ENCODE measurements at regions not wholly inside any gene's neighbourhood (a gene's known extent, or its start where the extent isn't known, plus 50 kb on each side); places are given as distances from the start of the nearest gene placed in this dataset.
"Not testable (repeated sequence)": the region's sequence is repeated elsewhere in the genome, so short reads cannot be mapped to it uniquely, and the experiment has no call there.

DNA sequence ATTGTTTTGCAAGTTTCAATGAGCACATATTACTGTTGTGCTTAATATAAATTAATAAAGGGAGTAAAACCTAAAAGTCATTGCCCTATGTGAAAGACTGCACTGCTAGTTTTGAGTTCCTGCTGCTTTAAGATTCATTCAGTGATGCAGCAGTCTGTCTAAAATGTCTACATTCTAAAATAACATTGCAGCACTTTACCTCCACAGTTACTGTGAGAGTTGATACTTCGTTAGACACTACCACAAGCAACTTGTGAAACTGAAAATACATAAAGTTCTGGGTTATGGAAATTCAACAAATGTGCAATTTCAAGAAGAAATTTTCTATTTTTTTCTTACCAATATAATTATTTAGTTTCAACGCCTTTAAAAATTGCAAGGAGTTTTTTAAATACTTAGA is 1175.2 kb upstream of the DIAPH2 start:
- Histone ChIP-seq H3K27ac (ENCODE audit: low read depth in 1 of 3, low read length in 2 of 3) (no peak overlapping the region), H3K4me3 (ENCODE audit: low read depth in 1 of 3, low read length in 3 of 3) (no peak overlapping the region), H3K27me3 (ENCODE audit: control insufficient read depth in 3 of 3, insufficient read depth in 3 of 3, low read length in 3 of 3) (no peaks in the 10 kb centered on the region), H3K36me3 (ENCODE audit: control insufficient read depth in 3 of 3, insufficient read depth in 2 of 3, low read depth in 1 of 3, low read length in 3 of 3) (no peaks in the 10 kb centered on the region), H3K4me1 (ENCODE audit: control insufficient read depth in 3 of 3, insufficient read depth in 2 of 3, low read depth in 1 of 3, low read length in 2 of 3) (no peaks in the 10 kb centered on the region), H3K9me3 (ENCODE audit: control insufficient read depth in 2 of 2, insufficient read depth in 1 of 2, low read depth in 1 of 2, low read length in 1 of 2) (peaks cover 0 to 2% of the 10 kb centered on the region in 2 donors)
- WGBS, 3 donors, result 64 to 78% (median 73%) methylated on average over 2 of the region's 2 CpGs
- FAIRE-seq (no peak), DNase-seq (no peak)

DNA sequence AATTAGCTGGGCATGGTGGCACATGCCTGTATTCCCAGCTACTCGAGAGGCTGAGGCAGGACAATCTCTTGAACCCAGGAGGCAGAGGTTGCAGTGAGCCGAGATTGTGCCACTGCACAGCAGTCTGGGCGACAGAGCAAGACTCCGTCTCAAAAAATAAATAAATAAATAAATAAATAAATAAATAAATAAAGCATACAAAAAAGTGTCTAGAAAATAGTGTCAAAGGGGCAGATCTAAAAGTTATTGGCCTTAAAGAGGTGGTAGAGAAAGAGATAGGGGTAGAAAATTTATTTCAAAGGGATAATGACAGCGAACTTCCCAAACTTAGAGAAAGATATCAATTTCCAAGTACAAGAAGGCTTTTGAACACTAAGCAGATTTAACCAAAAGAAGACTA is 1160.6 kb upstream of the DIAPH2 start:
- DNase-seq; H3K4me3 ChIP-seq (ENCODE audit: low read depth in 1 of 3, low read length in 3 of 3); H3K27ac ChIP-seq (ENCODE audit: low read depth in 1 of 3, low read length in 2 of 3); H3K27me3 ChIP-seq (ENCODE audit: control insufficient read depth in 3 of 3, insufficient read depth in 3 of 3, low read length in 3 of 3); H3K4me1 ChIP-seq (ENCODE audit: control insufficient read depth in 3 of 3, insufficient read depth in 2 of 3, low read depth in 1 of 3, low read length in 2 of 3); FAIRE-seq; H3K9me3 ChIP-seq (ENCODE audit: control insufficient read depth in 2 of 2, insufficient read depth in 1 of 2, low read depth in 1 of 2, low read length in 1 of 2); H3K36me3 ChIP-seq (ENCODE audit: control insufficient read depth in 3 of 3, insufficient read depth in 2 of 3, low read depth in 1 of 3, low read length in 3 of 3): not testable (repeated sequence)
- WGBS, 3 donors, result 87 to 90% (median 89%) methylated on average over 5 of the region's 5 CpGs

DNA sequence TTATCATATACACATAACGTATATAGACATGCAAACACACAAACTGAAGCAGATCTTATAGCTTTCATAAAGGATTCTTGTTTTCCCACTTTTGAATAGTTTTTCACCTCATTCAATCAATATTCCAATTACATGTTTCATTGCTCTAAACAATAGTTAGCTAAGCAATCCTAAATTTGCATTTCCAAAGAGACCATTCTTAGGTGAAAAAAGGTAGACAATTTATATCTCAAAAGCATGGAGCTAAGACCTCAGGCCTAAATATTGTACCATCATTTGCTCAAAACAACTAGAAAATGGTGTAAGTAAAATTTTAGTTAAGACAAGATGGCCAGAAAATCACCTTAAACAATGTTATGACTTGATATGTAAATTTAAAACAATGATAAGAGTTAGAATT is 1148.5 kb upstream of the DIAPH2 start:
- no peak overlapping the region for H3K27ac ChIP-seq (ENCODE audit: low read depth in 1 of 3, low read length in 2 of 3)
- no peaks in the 10 kb centered on the region for H3K9me3 ChIP-seq (ENCODE audit: control insufficient read depth in 2 of 2, insufficient read depth in 1 of 2, low read depth in 1 of 2, low read length in 1 of 2)
- FAIRE-seq (no peak), DNase-seq (no peak)
- H3K4me3 ChIP-seq (ENCODE audit: low read depth in 1 of 3, low read length in 3 of 3), result no peak overlapping the region
- H3K4me1 ChIP-seq (ENCODE audit: control insufficient read depth in 3 of 3, insufficient read depth in 2 of 3, low read depth in 1 of 3, low read length in 2 of 3), result no peaks in the 10 kb centered on the region
- 86 to 91% (median 88%) methylated on average over 1 of the region's 1 CpG for WGBS, 3 donors
- no peaks in the 10 kb centered on the region for H3K36me3 ChIP-seq (ENCODE audit: control insufficient read depth in 3 of 3, insufficient read depth in 2 of 3, low read depth in 1 of 3, low read length in 3 of 3)
- H3K27me3 ChIP-seq (ENCODE audit: control insufficient read depth in 3 of 3, insufficient read depth in 3 of 3, low read length in 3 of 3), result no peaks in the 10 kb centered on the region

DNA sequence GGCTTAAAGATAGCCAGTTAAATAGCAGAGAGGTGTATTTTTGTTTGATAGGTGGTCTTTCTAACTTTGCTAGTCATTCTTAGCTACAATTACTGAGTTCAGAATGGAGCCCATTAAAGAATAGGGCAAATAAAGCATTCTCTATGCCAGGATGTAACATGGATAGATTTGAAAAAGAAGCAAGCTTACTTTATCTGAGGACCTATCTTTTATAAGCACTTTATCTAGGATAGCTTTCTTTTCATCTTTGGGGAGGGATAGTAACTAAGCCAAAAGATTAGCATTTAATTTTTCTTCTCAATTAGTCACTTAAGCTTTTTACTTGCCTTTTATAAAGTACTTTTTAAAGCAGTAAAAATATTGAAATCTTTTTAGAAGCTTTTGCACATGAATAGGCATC is 1148.0 kb upstream of the DIAPH2 start:
- Histone ChIP-seq H3K9me3 (ENCODE audit: control insufficient read depth in 2 of 2, insufficient read depth in 1 of 2, low read depth in 1 of 2, low read length in 1 of 2) (no peaks in the 10 kb centered on the region), H3K27ac (ENCODE audit: low read depth in 1 of 3, low read length in 2 of 3) (no peak overlapping the region), H3K4me3 (ENCODE audit: low read depth in 1 of 3, low read length in 3 of 3) (no peak overlapping the region), H3K36me3 (ENCODE audit: control insufficient read depth in 3 of 3, insufficient read depth in 2 of 3, low read depth in 1 of 3, low read length in 3 of 3) (no peaks in the 10 kb centered on the region), H3K27me3 (ENCODE audit: control insufficient read depth in 3 of 3, insufficient read depth in 3 of 3, low read length in 3 of 3) (no peaks in the 10 kb centered on the region), H3K4me1 (ENCODE audit: control insufficient read depth in 3 of 3, insufficient read depth in 2 of 3, low read depth in 1 of 3, low read length in 2 of 3) (no peaks in the 10 kb centered on the region)
- FAIRE-seq, result no peak
- DNase-seq, result no peak

DNA sequence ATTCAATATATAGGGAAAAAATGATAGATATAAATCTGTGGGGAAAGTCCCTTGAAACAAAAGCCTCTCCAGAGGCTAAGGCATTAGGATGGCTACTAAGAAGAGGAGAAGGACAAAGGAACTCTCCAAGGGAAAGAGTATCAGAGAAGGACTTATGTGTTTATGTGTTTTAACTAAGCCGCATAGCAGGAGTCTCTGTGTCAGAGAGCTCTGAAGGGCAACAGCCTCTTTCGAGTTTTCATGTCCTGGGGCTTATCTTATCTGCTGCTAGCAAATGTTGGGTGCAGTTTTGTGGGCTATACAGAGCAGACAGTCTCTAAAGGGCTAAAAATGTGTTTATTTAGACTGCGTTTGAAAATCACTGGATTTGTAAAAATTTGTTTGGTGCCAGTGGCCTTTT is 1145.6 kb upstream of the DIAPH2 start:
- 28 to 43% (median 38%) methylated on average over 3 of the region's 3 CpGs for WGBS, 3 donors
- no peak for FAIRE-seq
- H3K4me3 ChIP-seq (ENCODE audit: low read depth in 1 of 3, low read length in 3 of 3), result no peak overlapping the region

DNA sequence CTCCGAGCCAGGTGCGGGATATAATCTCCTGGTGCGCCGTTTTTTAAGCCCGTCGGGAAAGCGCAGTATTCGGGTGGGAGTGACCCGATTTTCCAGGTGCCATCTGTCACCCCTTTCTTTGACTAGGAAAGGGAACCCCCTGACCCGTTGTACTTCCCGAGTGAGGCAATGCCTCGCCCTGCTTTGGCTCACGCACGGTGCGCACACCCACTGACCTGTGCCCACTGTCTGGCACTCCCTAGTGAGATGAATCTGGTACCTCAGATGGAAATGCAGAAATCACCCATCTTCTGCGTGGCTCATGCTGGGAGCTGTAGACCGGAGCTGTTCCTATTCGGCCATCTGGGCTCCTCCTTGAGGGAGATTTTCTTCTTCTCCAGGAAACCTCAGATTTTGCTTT is 1135.1 kb upstream of the DIAPH2 start:
- not testable (repeated sequence) for H3K9me3 ChIP-seq (ENCODE audit: control insufficient read depth in 2 of 2, insufficient read depth in 1 of 2, low read depth in 1 of 2, low read length in 1 of 2); FAIRE-seq; DNase-seq; H3K4me1 ChIP-seq (ENCODE audit: control insufficient read depth in 3 of 3, insufficient read depth in 2 of 3, low read depth in 1 of 3, low read length in 2 of 3); H3K36me3 ChIP-seq (ENCODE audit: control insufficient read depth in 3 of 3, insufficient read depth in 2 of 3, low read depth in 1 of 3, low read length in 3 of 3); H3K27me3 ChIP-seq (ENCODE audit: control insufficient read depth in 3 of 3, insufficient read depth in 3 of 3, low read length in 3 of 3); H3K4me3 ChIP-seq (ENCODE audit: low read depth in 1 of 3, low read length in 3 of 3); H3K27ac ChIP-seq (ENCODE audit: low read depth in 1 of 3, low read length in 2 of 3)
- 87 to 93% (median 93%) methylated on average over 12 to 18 of the region's 18 CpGs for WGBS, 3 donors

More for the DNA sequence above, 1145.6 kb upstream of the DIAPH2 start:
- H3K4me1 ChIP-seq (ENCODE audit: control insufficient read depth in 3 of 3, insufficient read depth in 2 of 3, low read depth in 1 of 3, low read length in 2 of 3), result no peaks in the 10 kb centered on the region
- no peaks in the 10 kb centered on the region for H3K36me3 ChIP-seq (ENCODE audit: control insufficient read depth in 3 of 3, insufficient read depth in 2 of 3, low read depth in 1 of 3, low read length in 3 of 3)
- no peak overlapping the region for H3K27ac ChIP-seq (ENCODE audit: low read depth in 1 of 3, low read length in 2 of 3)
- no peaks in the 10 kb centered on the region for H3K9me3 ChIP-seq (ENCODE audit: control insufficient read depth in 2 of 2, insufficient read depth in 1 of 2, low read depth in 1 of 2, low read length in 1 of 2)
- H3K27me3 ChIP-seq (ENCODE audit: control insufficient read depth in 3 of 3, insufficient read depth in 3 of 3, low read length in 3 of 3), result no peaks in the 10 kb centered on the region
- DNase-seq, result no peak

DNA sequence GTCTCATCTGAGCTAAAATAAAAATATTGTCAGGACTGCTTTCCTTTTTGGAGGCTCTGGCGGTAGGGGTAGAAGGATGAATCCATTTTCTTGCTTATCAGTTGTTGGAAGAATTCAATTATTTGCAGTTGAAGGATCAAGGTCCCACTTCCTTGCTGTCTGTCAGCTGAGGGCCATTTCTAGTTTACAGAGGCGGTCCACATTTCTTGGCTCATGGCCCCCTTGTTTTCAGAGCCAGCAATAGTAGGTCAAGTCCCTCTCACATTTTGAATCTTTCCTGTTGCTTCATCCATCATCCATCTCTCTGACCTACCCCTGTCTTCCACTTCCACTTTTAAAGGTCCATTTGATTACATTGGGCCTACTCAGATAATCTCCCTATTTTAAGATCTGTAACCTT is 1099.3 kb upstream of the DIAPH2 start:
- DNase-seq, result no peak
- no peaks in the 10 kb centered on the region for H3K4me1 ChIP-seq (ENCODE audit: control insufficient read depth in 3 of 3, insufficient read depth in 2 of 3, low read depth in 1 of 3, low read length in 2 of 3)
- no peaks in the 10 kb centered on the region for H3K36me3 ChIP-seq (ENCODE audit: control insufficient read depth in 3 of 3, insufficient read depth in 2 of 3, low read depth in 1 of 3, low read length in 3 of 3)

DNA sequence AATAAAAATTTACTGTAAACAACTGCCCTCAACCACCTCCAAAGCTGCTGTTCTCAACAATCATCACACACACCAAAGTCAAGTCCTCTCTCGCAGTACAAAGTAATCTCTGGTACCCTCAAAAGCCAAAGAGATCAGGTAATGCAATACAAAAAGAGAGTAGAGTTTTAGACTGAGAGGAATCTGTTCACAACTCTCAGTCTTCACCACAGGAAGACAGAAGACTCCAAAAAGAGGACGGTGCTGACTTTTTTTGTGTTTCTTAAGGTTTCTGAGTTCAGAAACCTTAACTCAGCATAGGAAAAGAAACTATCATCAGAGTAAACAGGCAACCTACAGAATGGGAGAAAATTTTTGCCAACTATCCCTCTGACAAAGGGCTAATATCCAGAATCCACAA is 1072.3 kb upstream of the DIAPH2 start:
- FAIRE-seq (no peak), DNase-seq (no peak)
- Histone ChIP-seq H3K4me1 (ENCODE audit: control insufficient read depth in 3 of 3, insufficient read depth in 2 of 3, low read depth in 1 of 3, low read length in 2 of 3) (no peaks in the 10 kb centered on the region), H3K27ac (ENCODE audit: low read depth in 1 of 3, low read length in 2 of 3) (no peak overlapping the region), H3K36me3 (ENCODE audit: control insufficient read depth in 3 of 3, insufficient read depth in 2 of 3, low read depth in 1 of 3, low read length in 3 of 3) (no peaks in the 10 kb centered on the region), H3K27me3 (ENCODE audit: control insufficient read depth in 3 of 3, insufficient read depth in 3 of 3, low read length in 3 of 3) (no peaks in the 10 kb centered on the region), H3K4me3 (ENCODE audit: low read depth in 1 of 3, low read length in 3 of 3) (no peak overlapping the region), H3K9me3 (ENCODE audit: control insufficient read depth in 2 of 2, insufficient read depth in 1 of 2, low read depth in 1 of 2, low read length in 1 of 2) (no peaks in the 10 kb centered on the region)
- WGBS, 3 donors, result 71 to 93% (median 85%) methylated on average over 2 of the region's 2 CpGs

More for the DNA sequence above, 1099.3 kb upstream of the DIAPH2 start:
- H3K9me3 ChIP-seq (ENCODE audit: control insufficient read depth in 2 of 2, insufficient read depth in 1 of 2, low read depth in 1 of 2, low read length in 1 of 2), result no peaks in the 10 kb centered on the region
- no peak for FAIRE-seq
- H3K27ac ChIP-seq (ENCODE audit: low read depth in 1 of 3, low read length in 2 of 3), result no peak overlapping the region
- no peaks in the 10 kb centered on the region for H3K27me3 ChIP-seq (ENCODE audit: control insufficient read depth in 3 of 3, insufficient read depth in 3 of 3, low read length in 3 of 3)
- no peak overlapping the region for H3K4me3 ChIP-seq (ENCODE audit: low read depth in 1 of 3, low read length in 3 of 3)
- WGBS, 3 donors, result 77 to 94% (median 88%) methylated on average over 2 of the region's 2 CpGs

DNA sequence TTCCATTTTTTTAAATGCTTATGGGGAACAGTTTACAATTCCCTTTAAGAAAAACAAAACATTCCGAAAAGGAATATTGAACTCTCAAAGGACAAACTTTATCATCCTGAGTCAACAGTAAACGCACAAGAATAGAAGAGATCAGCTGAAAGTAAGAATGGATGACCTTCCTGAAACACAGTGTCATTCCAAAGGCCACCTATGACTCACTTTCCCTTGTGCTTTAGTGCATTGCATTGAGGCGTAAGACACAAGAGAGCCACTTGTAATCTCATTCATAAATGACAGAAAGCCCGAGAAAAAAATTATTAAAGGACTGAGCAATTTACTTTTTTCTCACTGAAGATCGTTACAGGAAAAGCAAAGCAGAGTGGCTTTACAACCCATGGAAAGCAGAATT is 1062.4 kb upstream of the DIAPH2 start:
- H3K4me3 ChIP-seq (ENCODE audit: low read depth in 1 of 3, low read length in 3 of 3), result no peak overlapping the region
- H3K4me1 ChIP-seq (ENCODE audit: control insufficient read depth in 3 of 3, insufficient read depth in 2 of 3, low read depth in 1 of 3, low read length in 2 of 3), result no peaks in the 10 kb centered on the region
- no peak for FAIRE-seq
- DNase-seq, result no peak
- no peaks in the 10 kb centered on the region for H3K9me3 ChIP-seq (ENCODE audit: control insufficient read depth in 2 of 2, insufficient read depth in 1 of 2, low read depth in 1 of 2, low read length in 1 of 2)
- H3K27me3 ChIP-seq (ENCODE audit: control insufficient read depth in 3 of 3, insufficient read depth in 3 of 3, low read length in 3 of 3), result no peaks in the 10 kb centered on the region
- no peaks in the 10 kb centered on the region for H3K36me3 ChIP-seq (ENCODE audit: control insufficient read depth in 3 of 3, insufficient read depth in 2 of 3, low read depth in 1 of 3, low read length in 3 of 3)
- no peak overlapping the region for H3K27ac ChIP-seq (ENCODE audit: low read depth in 1 of 3, low read length in 2 of 3)
- 64 to 67% (median 66%) methylated on average over 5 of the region's 5 CpGs for WGBS, 3 donors
